GM20000 (cell line): ENCODE measurements at regions not wholly inside any gene's neighbourhood (a gene's known extent, or its start where the extent isn't known, plus 50 kb on each side); places are given as distances from the start of the nearest gene placed in this dataset.

Source experiments
- DNase-seq: peaks from one replicate; pipeline ENCODE4 v3.0.0; 2012; ENCODE audit warnings: low spot score
- TF ChIP-seq, protein P1 (sequence below): IDR thresholded peaks from 2 replicates; pipeline ENCODE4 v1.5.1; 2012; ENCODE audit warnings: mild to moderate bottlenecking, control low read depth; ENCODE audit errors: extremely low read depth, missing control alignments

DNA sequence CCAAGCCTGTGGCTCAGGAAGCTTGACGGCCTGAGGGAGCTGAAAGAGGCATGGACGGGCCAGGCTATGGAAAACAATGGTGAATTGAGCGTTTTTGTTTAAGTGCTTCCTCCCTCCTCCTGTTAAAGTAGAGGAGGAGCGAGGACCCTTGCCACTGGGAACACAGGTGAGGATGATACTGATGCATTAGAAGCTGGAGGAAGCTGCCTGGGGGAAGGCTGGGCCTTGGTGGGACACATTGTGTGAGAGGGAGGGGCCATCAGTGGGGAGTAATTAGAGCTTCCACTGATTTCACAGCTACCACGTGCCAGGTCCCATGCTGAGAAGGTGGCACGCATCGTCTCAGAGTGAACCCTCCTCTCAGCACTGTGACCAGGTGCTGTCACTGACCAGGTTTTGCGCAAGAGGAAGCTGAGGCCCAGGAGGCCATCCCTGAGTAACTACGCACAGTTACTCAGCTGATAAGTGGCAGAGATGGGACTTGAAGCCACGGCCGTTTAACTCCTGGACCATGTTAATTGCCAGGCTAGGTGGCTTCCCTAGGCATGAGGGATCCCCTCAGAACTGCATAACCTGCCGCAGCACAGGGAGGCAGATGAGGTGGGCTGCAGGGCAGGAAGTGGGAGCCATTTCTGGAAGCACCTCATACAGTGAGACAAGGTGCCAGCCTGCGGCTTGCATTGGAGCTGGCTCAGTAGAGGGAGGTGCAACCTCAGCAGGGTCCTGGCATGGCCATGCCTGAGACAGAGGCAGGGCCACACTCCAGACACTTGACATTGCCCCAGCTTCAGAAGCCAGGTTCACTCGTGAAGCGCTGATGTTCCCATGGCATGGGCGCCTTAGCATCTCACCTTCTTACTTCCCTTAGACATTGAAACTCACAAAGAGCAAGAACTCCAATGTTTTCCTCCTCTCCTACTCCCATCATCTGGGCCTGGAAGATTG lies 195.3 kb upstream of the MVB12B start:
- TF ChIP-seq, protein P1, sequence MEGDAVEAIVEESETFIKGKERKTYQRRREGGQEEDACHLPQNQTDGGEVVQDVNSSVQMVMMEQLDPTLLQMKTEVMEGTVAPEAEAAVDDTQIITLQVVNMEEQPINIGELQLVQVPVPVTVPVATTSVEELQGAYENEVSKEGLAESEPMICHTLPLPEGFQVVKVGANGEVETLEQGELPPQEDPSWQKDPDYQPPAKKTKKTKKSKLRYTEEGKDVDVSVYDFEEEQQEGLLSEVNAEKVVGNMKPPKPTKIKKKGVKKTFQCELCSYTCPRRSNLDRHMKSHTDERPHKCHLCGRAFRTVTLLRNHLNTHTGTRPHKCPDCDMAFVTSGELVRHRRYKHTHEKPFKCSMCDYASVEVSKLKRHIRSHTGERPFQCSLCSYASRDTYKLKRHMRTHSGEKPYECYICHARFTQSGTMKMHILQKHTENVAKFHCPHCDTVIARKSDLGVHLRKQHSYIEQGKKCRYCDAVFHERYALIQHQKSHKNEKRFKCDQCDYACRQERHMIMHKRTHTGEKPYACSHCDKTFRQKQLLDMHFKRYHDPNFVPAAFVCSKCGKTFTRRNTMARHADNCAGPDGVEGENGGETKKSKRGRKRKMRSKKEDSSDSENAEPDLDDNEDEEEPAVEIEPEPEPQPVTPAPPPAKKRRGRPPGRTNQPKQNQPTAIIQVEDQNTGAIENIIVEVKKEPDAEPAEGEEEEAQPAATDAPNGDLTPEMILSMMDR, result no peak
- DNase-seq, result no peak

DNA sequence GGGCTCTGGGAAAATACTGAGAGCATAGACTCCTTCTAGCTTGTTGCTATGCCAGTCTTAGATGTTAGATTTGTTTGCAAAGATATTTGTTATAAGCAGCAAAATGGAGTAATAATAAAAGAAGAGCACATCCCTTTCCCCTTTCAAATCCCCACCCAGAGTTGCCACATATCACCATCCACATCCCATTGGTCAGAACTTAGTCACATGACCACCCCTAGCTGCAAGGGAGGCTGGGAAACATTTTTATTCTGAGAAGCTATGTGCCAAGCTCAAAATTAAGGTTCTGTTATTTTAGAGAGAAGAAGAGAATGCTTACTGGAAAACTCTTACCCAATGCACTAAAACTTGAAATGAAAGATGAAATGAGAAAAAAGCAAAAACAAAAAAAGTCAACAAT lies 193.9 kb upstream of the MVB12B start:
- no peak for DNase-seq
- TF ChIP-seq, protein P1, result no peak

DNA sequence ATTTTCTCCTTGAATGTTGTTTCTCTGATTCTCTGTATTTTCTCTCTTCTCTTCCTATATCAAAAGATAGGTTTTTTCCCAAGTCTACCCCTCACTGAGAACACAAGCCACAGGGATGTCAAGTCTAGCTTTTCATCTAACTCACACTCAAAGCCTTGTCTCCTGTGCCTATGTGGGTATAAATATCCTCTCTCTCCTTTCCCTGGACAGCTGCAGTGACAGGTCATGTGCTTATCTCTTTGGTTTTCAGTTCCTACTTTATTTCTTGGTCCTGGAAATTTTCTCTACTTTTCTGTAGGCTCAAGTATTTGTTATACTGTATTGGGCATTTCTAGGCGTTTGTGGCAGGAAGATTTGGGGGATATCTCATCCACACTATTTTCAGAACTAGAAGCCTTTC lies 182.4 kb upstream of the MVB12B start:
- DNase-seq, result no peak
- TF ChIP-seq, protein P1, result no peak

DNA sequence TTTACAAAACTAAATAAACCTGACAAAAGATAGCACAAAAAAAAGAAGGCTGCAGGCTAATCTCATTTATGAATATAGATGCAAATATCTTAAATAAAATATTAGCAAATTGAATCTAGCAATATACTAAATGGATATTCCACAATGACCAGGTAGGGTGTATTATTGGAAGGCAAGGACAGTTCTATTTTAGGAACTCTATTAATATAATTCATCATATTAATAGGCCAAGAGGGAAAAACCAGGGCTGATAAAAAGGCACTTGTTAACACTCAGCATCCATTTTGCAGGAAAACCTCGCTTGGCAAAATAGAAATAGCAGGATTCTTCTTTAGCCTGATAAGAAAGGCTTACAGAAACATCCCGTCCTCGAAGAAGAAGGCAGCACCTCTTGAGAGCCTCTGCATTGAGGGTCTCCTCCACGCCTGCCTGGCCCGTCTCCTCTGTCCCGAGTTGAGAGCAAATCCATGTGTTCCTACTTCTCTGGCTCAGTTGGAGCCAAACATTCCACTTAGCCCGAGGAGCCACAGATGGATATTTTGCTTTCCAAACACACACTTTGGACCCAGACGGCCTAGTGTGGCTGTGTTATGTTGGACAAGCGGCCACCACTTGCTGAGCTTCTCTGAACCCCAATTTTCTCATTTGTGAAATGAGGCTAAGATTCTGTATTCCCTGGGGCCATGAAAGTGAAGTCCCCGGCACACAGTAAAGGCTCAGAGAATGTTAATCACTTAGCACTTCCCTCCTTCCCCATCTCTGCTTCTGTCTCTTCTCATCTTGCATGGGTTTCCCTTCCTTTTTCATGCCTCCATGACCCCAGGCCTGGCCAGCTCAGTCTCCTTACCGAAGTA lies 181.8 kb upstream of the MVB12B start:
- DNase-seq, result no peak
- TF ChIP-seq, protein P1, result no peak

DNA sequence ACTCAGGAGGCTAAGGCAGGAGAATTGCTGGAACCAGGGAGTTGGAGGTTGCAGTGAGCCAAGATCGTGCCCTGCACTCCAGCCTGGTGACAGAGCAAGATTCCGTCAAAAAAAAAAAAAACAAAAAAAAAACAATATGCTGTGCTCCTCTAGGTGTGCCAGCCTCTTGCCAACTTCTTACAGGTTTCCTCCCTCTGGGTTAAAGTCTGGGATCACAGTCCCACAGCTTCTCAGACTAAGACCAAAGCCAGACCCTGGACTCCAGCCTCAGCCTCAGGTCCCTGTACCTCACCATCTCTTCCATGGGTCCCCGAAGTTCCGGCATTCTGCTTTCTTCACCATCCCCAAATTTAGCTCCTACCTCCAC lies 180.8 kb upstream of the MVB12B start:
- DNase-seq, result no peak
- TF ChIP-seq, protein P1, result no peak

DNA sequence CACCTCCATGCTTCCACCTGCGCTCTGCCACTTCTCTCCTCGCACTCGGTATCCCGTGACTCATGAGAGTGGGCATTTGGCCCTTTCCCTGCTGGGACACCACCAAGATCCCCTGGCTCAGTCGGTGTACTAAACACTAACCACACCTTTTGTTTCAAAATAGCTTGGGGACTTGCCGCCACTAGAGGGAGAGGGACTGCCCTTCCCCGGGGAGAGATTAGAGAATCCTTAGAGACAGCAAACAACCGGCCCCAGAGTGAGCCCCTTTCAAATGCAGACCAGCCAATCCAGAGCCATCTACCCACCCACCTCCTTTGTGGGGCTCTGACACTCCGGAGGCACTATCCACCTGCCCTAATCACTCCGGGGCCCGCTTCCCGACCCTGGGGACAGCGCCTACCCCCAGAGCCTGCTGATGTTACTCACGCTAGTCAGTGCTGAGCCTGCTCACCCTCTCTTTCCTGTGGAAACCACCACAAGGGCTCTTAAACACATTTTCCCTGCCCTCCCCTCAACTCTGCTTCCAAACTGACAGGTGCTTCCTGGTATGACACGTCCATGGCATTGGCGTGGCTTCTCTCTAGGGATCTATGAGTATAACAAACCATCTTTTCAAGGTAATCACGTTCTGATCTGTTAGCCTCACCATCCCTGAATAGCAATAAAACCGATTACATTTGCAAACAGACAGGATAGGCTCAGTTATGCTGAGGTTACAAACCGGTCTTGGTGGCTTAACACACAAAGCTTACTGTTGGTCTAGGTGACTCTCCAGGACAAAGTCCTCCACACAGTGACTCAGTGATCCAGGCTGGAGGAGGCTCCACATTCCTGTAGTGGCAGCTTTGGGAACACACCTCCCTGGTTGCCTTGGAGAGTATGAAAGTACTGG lies 180.1 kb upstream of the MVB12B start:
- TF ChIP-seq, protein P1, result peak; percentile 38

More for the DNA sequence above, 180.1 kb upstream of the MVB12B start:
- DNase-seq, result peak; percentile 69
